Adrenal gland (tissue), 9 donors: ENCODE measurements at regions not wholly inside any gene's neighbourhood (a gene's known extent, or its start where the extent isn't known, plus 50 kb on each side); places are given as distances from the start of the nearest gene placed in this dataset.
"Not testable (repeated sequence)": the region's sequence is repeated elsewhere in the genome, so short reads cannot be mapped to it uniquely, and the experiment has no call there.

ENCODE experiments used
- DNase-seq, 7 donors: peaks; one replicate each; pipeline ENCODE4 v3.0.0-alpha.2; 2019 to 2020
- H3K27ac ChIP-seq, 5 donors: fragments of 200-600 bp; sonication (generic) in 4 of 5; 1 replicate in 3 of 5; 2 replicates in 2 of 5; pipeline versions ENCODE4 v1.5.1 to v1.8.0; 2016 to 2020; ENCODE audit warnings: mild to moderate bottlenecking in 1 of 5
- H3K27me3 ChIP-seq: fragments of 200-600 bp; 2 replicates; pipeline ENCODE4 v1.8.0; 2021
- H3K36me3 ChIP-seq, 2 donors: fragments of 200-600 bp; replicated peaks in 1 of 2; 1 replicate in 1 of 2; 2 replicates in 1 of 2; pipeline versions ENCODE4 v1.5.1 to v1.8.0; 2018 to 2022
- H3K4me1 ChIP-seq, 2 donors: fragments of 200-600 bp; replicated peaks in 1 of 2; 1 replicate in 1 of 2; 2 replicates in 1 of 2; pipeline versions ENCODE4 v1.5.1 to v1.8.0; 2018 to 2021
- H3K4me3 ChIP-seq, 4 donors: fragments of 200-600 bp; sonication (generic) in 3 of 4; one replicate each; pipeline ENCODE4 v1.5.1; 2016 to 2018
- H3K9me3 ChIP-seq, 3 donors: fragments of 200-600 bp; sonication (generic) in 1 of 3; replicated peaks in 1 of 3; 1 replicate in 2 of 3; 2 replicates in 1 of 3; pipeline versions ENCODE4 v1.5.1 to v1.8.0; 2016 to 2021
- POLR2A ChIP-seq, 2 donors: fragments of 450-650 bp; IDR thresholded peaks; one replicate each; pipeline ENCODE4 v1.6.1; 2017; ENCODE audit warnings: antibody characterized with exemption in 2 of 2, mild to moderate bottlenecking in 2 of 2, moderate library complexity in 1 of 2
- WGBS, 4 donors: extraction: QIAGEN DNeasy Blood & Tissue Kit in 2 of 4; methylation state at CpG; one replicate each; pipeline versions ENCODE4 v1.1.5 to v1.1.7; 2013 to 2017; 5-methylcytosine and 5-hydroxymethylcytosine counted together
- intact Hi-C, 2 donors: fragments of 100-400 bp; cut with DNase I; formaldehyde crosslinking; loops; one replicate each; pipeline versions ENCODE4 v1.14.1 to v1.15.0; 2022 to 2023
- TF ChIP-seq, protein P1 (sequence below), 6 experiments: fragments of 450-650 bp in 4 of 6; fragments of 200-600 bp in 2 of 6; sonication (generic) in 1 of 6; IDR thresholded peaks; 1 replicate in 5 of 6; 2 replicates in 1 of 6; pipeline versions ENCODE4 v1.5.1 to v1.8.0; 2016 to 2021; ENCODE audit warnings: antibody characterized with exemption in 6 of 6, mild to moderate bottlenecking in 2 of 6, moderate library complexity in 1 of 6
- donor health status: healthy with polysubstance abuse.
- donor health status: Bipolar disorder and iron deficiency.
- donor health status: DM: yes; HTN: yes; CAD: no.
- donor health status: DM: no; HTN: no; CAD: no.
- donor health status: DM: no; HTN: no; CAD: no.

DNA sequence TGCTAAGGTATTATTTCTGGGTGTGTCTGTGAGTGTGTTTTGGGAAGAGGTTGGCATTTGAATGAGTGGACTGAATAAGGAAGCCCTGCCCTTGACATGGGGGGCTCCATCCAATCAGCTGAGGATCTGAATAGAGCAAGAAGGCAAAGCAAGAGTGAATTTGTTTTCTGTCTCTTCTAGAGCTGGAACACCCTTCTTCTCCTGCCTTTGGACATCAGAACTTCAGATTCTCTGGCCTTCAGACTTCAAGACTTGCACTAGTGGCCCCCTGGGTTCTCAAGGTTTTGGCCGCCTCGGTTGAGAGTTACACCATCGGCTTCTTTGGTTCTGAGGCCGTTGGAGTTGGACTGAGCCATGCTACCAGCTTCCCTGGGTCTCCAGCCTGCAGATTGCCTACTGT is 448.6 kb downstream of the SHISA9 start:
- no peaks in the 10 kb centered on the region for H3K27me3 ChIP-seq
- 77 to 87% (median 78%) methylated on average over 4 of the region's 4 CpGs for WGBS, 4 donors
- no peak for TF ChIP-seq POLR2A (IDR thresholded peaks at IDR 0.05)
- TF ChIP-seq, protein P1, sequence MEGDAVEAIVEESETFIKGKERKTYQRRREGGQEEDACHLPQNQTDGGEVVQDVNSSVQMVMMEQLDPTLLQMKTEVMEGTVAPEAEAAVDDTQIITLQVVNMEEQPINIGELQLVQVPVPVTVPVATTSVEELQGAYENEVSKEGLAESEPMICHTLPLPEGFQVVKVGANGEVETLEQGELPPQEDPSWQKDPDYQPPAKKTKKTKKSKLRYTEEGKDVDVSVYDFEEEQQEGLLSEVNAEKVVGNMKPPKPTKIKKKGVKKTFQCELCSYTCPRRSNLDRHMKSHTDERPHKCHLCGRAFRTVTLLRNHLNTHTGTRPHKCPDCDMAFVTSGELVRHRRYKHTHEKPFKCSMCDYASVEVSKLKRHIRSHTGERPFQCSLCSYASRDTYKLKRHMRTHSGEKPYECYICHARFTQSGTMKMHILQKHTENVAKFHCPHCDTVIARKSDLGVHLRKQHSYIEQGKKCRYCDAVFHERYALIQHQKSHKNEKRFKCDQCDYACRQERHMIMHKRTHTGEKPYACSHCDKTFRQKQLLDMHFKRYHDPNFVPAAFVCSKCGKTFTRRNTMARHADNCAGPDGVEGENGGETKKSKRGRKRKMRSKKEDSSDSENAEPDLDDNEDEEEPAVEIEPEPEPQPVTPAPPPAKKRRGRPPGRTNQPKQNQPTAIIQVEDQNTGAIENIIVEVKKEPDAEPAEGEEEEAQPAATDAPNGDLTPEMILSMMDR (IDR thresholded peaks at IDR 0.05), result no peak
- intact Hi-C loops, result no loop called here
- no peaks in the 10 kb centered on the region for H3K36me3 ChIP-seq
- no peak overlapping the region for H3K4me3 ChIP-seq
- no peak overlapping the region for H3K27ac ChIP-seq
- H3K4me1 ChIP-seq, result no peaks in the 10 kb centered on the region
- no peak for DNase-seq
- H3K9me3 ChIP-seq, result no peaks in the 10 kb centered on the region

DNA sequence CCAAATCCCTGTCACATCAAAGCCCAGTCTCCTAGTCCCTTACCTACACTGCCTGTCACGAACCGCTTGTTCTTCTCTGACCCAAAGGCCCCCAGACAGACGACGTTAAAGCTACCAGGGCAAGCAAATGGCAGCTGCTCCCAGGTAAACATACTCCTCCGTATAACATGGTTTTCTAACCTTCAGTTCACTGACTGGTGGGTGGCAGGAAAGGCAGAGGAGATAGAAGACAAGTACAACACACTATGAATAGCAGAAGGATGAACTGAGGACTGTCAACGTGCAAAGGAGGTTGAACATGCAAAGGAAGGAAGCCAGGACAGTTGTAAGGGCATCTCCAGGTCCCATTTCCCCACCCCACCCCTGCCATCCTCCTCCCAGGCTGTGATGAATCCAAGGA is 449.8 kb downstream of the SHISA9 start:
- H3K4me1 ChIP-seq, result no peaks in the 10 kb centered on the region
- WGBS, 4 donors, result 48 to 60% (median 51%) methylated on average over 6 of the region's 6 CpGs
- TF ChIP-seq, protein P1 (IDR thresholded peaks at IDR 0.05), result no peak
- TF ChIP-seq POLR2A (IDR thresholded peaks at IDR 0.05), result no peak
- H3K27ac ChIP-seq, result no peak overlapping the region
- no peaks in the 10 kb centered on the region for H3K27me3 ChIP-seq
- H3K36me3 ChIP-seq, result no peaks in the 10 kb centered on the region
- H3K9me3 ChIP-seq, result no peaks in the 10 kb centered on the region
- no peak overlapping the region for H3K4me3 ChIP-seq
- DNase-seq, result no peak
- intact Hi-C loops, result no loop called here

DNA sequence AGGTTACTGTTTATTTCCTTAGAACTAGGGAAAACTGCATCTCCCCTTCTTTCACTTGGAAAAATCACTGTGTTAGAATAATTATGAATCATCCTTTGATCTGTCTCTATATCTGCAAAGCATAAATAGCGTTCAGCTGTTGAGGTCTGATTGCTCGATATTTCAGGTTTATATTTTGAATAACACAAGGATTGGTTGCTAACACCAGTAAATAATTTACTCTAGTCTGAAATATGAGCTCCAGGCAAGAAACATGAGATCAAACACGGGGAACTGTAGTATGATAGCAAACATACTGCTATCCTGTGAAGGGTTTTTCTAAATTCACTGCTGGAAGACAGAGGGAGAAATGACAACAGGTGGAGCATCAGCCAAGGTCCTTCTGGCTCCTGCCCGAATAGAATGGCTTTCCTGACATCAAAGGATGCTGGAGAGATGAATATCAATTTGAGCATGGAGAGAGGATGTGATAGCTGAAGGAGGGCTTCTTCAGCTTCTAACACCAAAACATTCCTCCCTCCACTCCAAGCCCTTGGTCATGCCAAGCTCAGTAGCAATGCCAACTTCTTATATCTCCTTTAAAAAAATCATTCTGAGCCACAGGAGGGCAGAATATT is 450.3 kb downstream of the SHISA9 start:
- H3K4me3 ChIP-seq, result no peak overlapping the region
- H3K9me3 ChIP-seq, result no peaks in the 10 kb centered on the region
- intact Hi-C loops, result no loop called here
- H3K36me3 ChIP-seq, result no peaks in the 10 kb centered on the region
- no peak for TF ChIP-seq POLR2A (IDR thresholded peaks at IDR 0.05)
- TF ChIP-seq, protein P1 (IDR thresholded peaks at IDR 0.05), result no peak
- H3K27me3 ChIP-seq, result no peaks in the 10 kb centered on the region
- H3K27ac ChIP-seq, result no peak overlapping the region
- no peak for DNase-seq
- H3K4me1 ChIP-seq, result no peaks in the 10 kb centered on the region
- WGBS, 4 donors, result 36 to 47% (median 39%) methylated on average over 4 of the region's 4 CpGs

DNA sequence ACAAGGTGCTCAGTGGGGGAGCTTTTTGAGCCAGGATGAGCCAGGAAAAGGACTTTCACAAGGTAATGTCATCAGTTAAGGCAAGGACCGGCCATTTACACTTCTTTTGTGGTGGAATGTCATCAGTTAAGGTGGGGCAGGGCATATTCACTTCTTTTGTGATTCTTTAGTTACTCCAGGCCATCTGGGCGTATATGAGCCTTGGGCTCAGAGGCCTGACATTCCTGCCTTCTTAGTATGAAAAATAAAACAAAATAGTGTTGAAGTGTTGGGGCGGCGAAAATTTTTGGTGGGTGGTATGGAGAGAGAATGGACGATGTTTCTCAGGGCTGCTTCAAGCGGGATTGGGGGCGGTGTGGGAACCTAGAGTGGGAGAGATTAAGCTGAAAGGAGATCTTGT is 451.4 kb downstream of the SHISA9 start:
- WGBS, 4 donors, result 47 to 61% (median 55%) methylated on average over 6 to 7 of the region's 7 CpGs
- H3K36me3 ChIP-seq, H3K27ac ChIP-seq, intact Hi-C loops, H3K9me3 ChIP-seq, H3K4me3 ChIP-seq, DNase-seq, H3K27me3 ChIP-seq, H3K4me1 ChIP-seq: not testable (repeated sequence)

DNA sequence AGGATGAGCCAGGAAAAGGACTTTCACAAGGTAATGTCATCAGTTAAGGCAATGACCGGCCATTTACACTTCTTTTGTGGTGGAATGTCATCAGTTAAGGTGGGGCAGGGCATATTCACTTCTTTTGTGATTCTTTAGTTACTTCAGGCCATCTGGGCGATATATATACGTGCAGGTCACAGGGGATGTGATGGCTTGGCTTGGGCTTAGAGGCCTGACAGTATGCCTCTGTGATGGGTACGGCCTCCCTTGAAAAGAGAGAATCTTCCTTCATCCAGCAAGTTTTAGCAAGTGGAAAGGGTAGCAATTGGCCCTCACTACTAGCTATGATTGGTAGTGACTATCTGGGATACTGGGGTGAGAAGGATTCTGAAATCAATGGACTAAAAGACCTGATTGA is 456.4 kb downstream of the SHISA9 start:
- H3K36me3 ChIP-seq, H3K4me1 ChIP-seq, H3K27ac ChIP-seq, H3K4me3 ChIP-seq, H3K27me3 ChIP-seq, intact Hi-C loops, H3K9me3 ChIP-seq, DNase-seq: not testable (repeated sequence)
- 62 to 79% (median 75%) methylated on average over 3 to 4 of the region's 4 CpGs for WGBS, 4 donors
